GM18520 (cell line): ENCODE measurements at regions not wholly inside any gene's neighbourhood (a gene's known extent, or its start where the extent isn't known, plus 50 kb on each side); places are given as distances from the start of the nearest gene placed in this dataset.
"Not testable (repeated sequence)": the region's sequence is repeated elsewhere in the genome, so short reads cannot be mapped to it uniquely, and the experiment has no call there.

ENCODE experiments used
- ATAC-seq: cut with Tn5 transposase; IDR thresholded peaks from one replicate; pipeline ENCODE4 v1.9.1; 2021; ENCODE audit not compliant: unreplicated experiment

GRCh38 chr5:63011158-63011557, 432.5 kb downstream of the LRRC70 start:
- no peak for ATAC-seq

GRCh38 chr5:63008195-63008594, 429.6 kb downstream of the LRRC70 start:
- no peak for ATAC-seq

- not testable (repeated sequence) for ATAC-seq
These were observed 416.2 kb downstream of the LRRC70 start for GRCh38 chr5:62994842-62995241.

- ATAC-seq, result no peak
These were observed 407.1 kb downstream of the LRRC70 start for GRCh38 chr5:62985749-62986148.

GRCh38 chr5:62982348-62982747, 403.7 kb downstream of the LRRC70 start:
- ATAC-seq, result no peak

GRCh38 chr5:62980884-62981283, 402.3 kb downstream of the LRRC70 start:
- no peak for ATAC-seq

GRCh38 chr5:62979472-62979871, 400.9 kb downstream of the LRRC70 start:
- ATAC-seq, result no peak

- ATAC-seq, result no peak
These were observed 399.0 kb downstream of the LRRC70 start for GRCh38 chr5:62977661-62978060.

- no peak for ATAC-seq
These were observed 396.0 kb downstream of the LRRC70 start for GRCh38 chr5:62974623-62975022.

- no peak for ATAC-seq
These were observed 390.9 kb downstream of the LRRC70 start for GRCh38 chr5:62969409-62970120.

- ATAC-seq, result no peak
These were observed 385.8 kb downstream of the LRRC70 start for GRCh38 chr5:62964428-62964827.

- ATAC-seq, result no peak
These were observed 382.2 kb downstream of the LRRC70 start for GRCh38 chr5:62960781-62961180.

GRCh38 chr5:62956597-62956996, 378.0 kb downstream of the LRRC70 start:
- no peak for ATAC-seq

- ATAC-seq, result no peak
These were observed 376.0 kb downstream of the LRRC70 start for GRCh38 chr5:62954578-62954977.

- ATAC-seq, result no peak
These were observed 369.7 kb downstream of the LRRC70 start for GRCh38 chr5:62948301-62948700.

GRCh38 chr5:62942384-62942783, 363.8 kb downstream of the LRRC70 start:
- no peak for ATAC-seq

GRCh38 chr5:62938927-62939326, 360.3 kb downstream of the LRRC70 start:
- no peak for ATAC-seq

GRCh38 chr5:62937661-62938558, 359.3 kb downstream of the LRRC70 start:
- ATAC-seq, result no peak

GRCh38 chr5:62935660-62936059, 357.0 kb downstream of the LRRC70 start:
- no peak for ATAC-seq

- no peak for ATAC-seq
These were observed 355.7 kb downstream of the LRRC70 start for GRCh38 chr5:62934319-62934718.

GRCh38 chr5:62933261-62933660, 354.6 kb downstream of the LRRC70 start:
- no peak for ATAC-seq
